Kidney epithelial cell (primary cell): ENCODE measurements at regions not wholly inside any gene's neighbourhood (a gene's known extent, or its start where the extent isn't known, plus 50 kb on each side); places are given as distances from the start of the nearest gene placed in this dataset.

Experiments
- DNase-seq: peaks from one replicate; pipeline ENCODE4 v3.0.0-alpha.2; 2010; ENCODE audit warnings: low read depth
- H3K27me3 ChIP-seq: 2 replicates; pipeline ENCODE4 v1.6.0; 2011; ENCODE audit warnings: low read length; ENCODE audit not compliant: control insufficient read depth, insufficient read depth
- H3K36me3 ChIP-seq: 2 replicates; pipeline ENCODE4 v1.5.1; 2011; ENCODE audit warnings: low read length; ENCODE audit not compliant: control insufficient read depth, insufficient read depth
- H3K4me3 ChIP-seq: 2 replicates; pipeline ENCODE4 v1.5.1; 2011; ENCODE audit warnings: low read depth, mild to moderate bottlenecking, control low read depth, low read length
- CTCF ChIP-seq: IDR thresholded peaks from 2 replicates; pipeline ENCODE4 v1.5.1; 2011; ENCODE audit warnings: mild to moderate bottlenecking, moderate library complexity, low read length, control low read depth, inconsistent platforms; ENCODE audit not compliant: insufficient read depth, poor library complexity, severe bottlenecking

GRCh38 chr5:27928060-27928459 is 889.7 kb upstream of the CDH9 start:
- H3K4me3 ChIP-seq: no peak overlapping the region
- no peak for TF ChIP-seq CTCF
- no peaks in the 10 kb centered on the region for H3K36me3 ChIP-seq
- DNase-seq: no peak
- no peaks in the 10 kb centered on the region for H3K27me3 ChIP-seq

- no peak for DNase-seq
- H3K4me3 ChIP-seq: no peak overlapping the region
- no peaks in the 10 kb centered on the region for H3K36me3 ChIP-seq
- no peaks in the 10 kb centered on the region for H3K27me3 ChIP-seq
- TF ChIP-seq CTCF: no peak
These were observed 872.8 kb upstream of the CDH9 start for GRCh38 chr5:27911216-27911615.

GRCh38 chr5:27908341-27908740 is 870.0 kb upstream of the CDH9 start:
- DNase-seq: no peak
- Histone ChIP-seq H3K4me3 (no peak overlapping the region), H3K36me3 (no peaks in the 10 kb centered on the region), H3K27me3 (no peaks in the 10 kb centered on the region)
- no peak for TF ChIP-seq CTCF

GRCh38 chr5:27906931-27907601 is 868.7 kb upstream of the CDH9 start:
- TF ChIP-seq CTCF: no peak
- H3K4me3 ChIP-seq: no peak overlapping the region
- DNase-seq: no peak
- H3K27me3 ChIP-seq: no peaks in the 10 kb centered on the region
- H3K36me3 ChIP-seq: no peaks in the 10 kb centered on the region

GRCh38 chr5:27906481-27906880 is 868.1 kb upstream of the CDH9 start:
- no peak for DNase-seq
- H3K4me3 ChIP-seq: no peak overlapping the region
- no peaks in the 10 kb centered on the region for H3K27me3 ChIP-seq
- no peaks in the 10 kb centered on the region for H3K36me3 ChIP-seq
- TF ChIP-seq CTCF: no peak

- H3K36me3 ChIP-seq: no peaks in the 10 kb centered on the region
- DNase-seq: no peak
- H3K27me3 ChIP-seq: no peaks in the 10 kb centered on the region
- no peak for TF ChIP-seq CTCF
- H3K4me3 ChIP-seq: no peak overlapping the region
These were observed 862.4 kb upstream of the CDH9 start for GRCh38 chr5:27900761-27901160.
